Hematopoietic multipotent progenitor cell (in vitro differentiated cells): ENCODE measurements at regions not wholly inside any gene's neighbourhood (a gene's known extent, or its start where the extent isn't known, plus 50 kb on each side); places are given as distances from the start of the nearest gene placed in this dataset.
"Not testable (repeated sequence)": the region's sequence is repeated elsewhere in the genome, so short reads cannot be mapped to it uniquely, and the experiment has no call there.

Experiments used
- DNase-seq, 3 donors: peaks; one replicate each; pipeline ENCODE4 v3.0.0-alpha.2; 2011 to 2015; ENCODE audit warnings: low read depth in 2 of 3, low spot score in 2 of 3

GRCh38 chr5:171541341-171541776 lies 121.9 kb downstream of the FGF18 start:
- DNase-seq: no peak

GRCh38 chr5:171542525-171543140 lies 123.2 kb downstream of the FGF18 start:
- DNase-seq: no peak

GRCh38 chr5:171543148-171543815 lies 123.8 kb downstream of the FGF18 start:
- DNase-seq: no peak

- DNase-seq: no peak
These were observed 125.7 kb downstream of the FGF18 start for GRCh38 chr5:171544913-171545765.

GRCh38 chr5:171549274-171549673 lies 129.8 kb downstream of the FGF18 start:
- DNase-seq: no peak

- DNase-seq: not testable (repeated sequence)
These were observed 134.4 kb downstream of the FGF18 start for GRCh38 chr5:171553817-171554216.

GRCh38 chr5:171555160-171555559 lies 135.7 kb downstream of the FGF18 start:
- DNase-seq: no peak

- no peak for DNase-seq
These were observed 143.4 kb downstream of the FGF18 start for GRCh38 chr5:171562822-171563221.

GRCh38 chr5:171568389-171568788 lies 148.9 kb downstream of the FGF18 start:
- DNase-seq: no peak

GRCh38 chr5:171569065-171569712 lies 149.7 kb downstream of the FGF18 start:
- no peak for DNase-seq

GRCh38 chr5:171570244-171570825 lies 150.9 kb downstream of the FGF18 start:
- DNase-seq: no peak

- no peak for DNase-seq
These were observed 152.2 kb downstream of the FGF18 start for GRCh38 chr5:171571663-171572062.

GRCh38 chr5:171573021-171573420 lies 153.6 kb downstream of the FGF18 start:
- no peak for DNase-seq

GRCh38 chr5:171573451-171574225 lies 154.2 kb downstream of the FGF18 start:
- DNase-seq: no peak

- DNase-seq: no peak
These were observed 154.9 kb downstream of the FGF18 start for GRCh38 chr5:171574376-171574775.

GRCh38 chr5:171575386-171575785 lies 155.9 kb downstream of the FGF18 start:
- DNase-seq: no peak

- no peak for DNase-seq
These were observed 156.4 kb downstream of the FGF18 start for GRCh38 chr5:171575808-171576207.

- no peak for DNase-seq
These were observed 157.8 kb downstream of the FGF18 start for GRCh38 chr5:171577042-171577758.
